Iris pigment epithelial cell (primary cell): ENCODE measurements at regions not wholly inside any gene's neighbourhood (a gene's known extent, or its start where the extent isn't known, plus 50 kb on each side); places are given as distances from the start of the nearest gene placed in this dataset.
"Not testable (repeated sequence)": the region's sequence is repeated elsewhere in the genome, so short reads cannot be mapped to it uniquely, and the experiment has no call there.

ENCODE experiments used
- DNase-seq: peaks from one replicate; pipeline ENCODE4 v3.0.0-alpha.2; 2011; ENCODE audit warnings: low read depth

- no peak for DNase-seq
These were observed 195.8 kb downstream of the MATN1 start for GRCh38 chr1:30527511-30528140.

- no peak for DNase-seq
These were observed 196.6 kb downstream of the MATN1 start for GRCh38 chr1:30526652-30527345.

- DNase-seq, result peak; percentile 64
These were observed 197.3 kb downstream of the MATN1 start for GRCh38 chr1:30525971-30526651.

GRCh38 chr1:30525631-30525970 lies 197.8 kb downstream of the MATN1 start:
- no peak for DNase-seq

- DNase-seq, result no peak
These were observed 198.4 kb downstream of the MATN1 start for GRCh38 chr1:30524840-30525617.

- DNase-seq, result not testable (repeated sequence)
These were observed 199.3 kb downstream of the MATN1 start for GRCh38 chr1:30524025-30524555.

GRCh38 chr1:30523055-30524020 lies 200.0 kb downstream of the MATN1 start:
- DNase-seq, result peak; percentile 34

- DNase-seq, result no peak
These were observed 201.1 kb downstream of the MATN1 start for GRCh38 chr1:30522031-30523004.

- no peak for DNase-seq
These were observed 202.0 kb downstream of the MATN1 start for GRCh38 chr1:30521261-30521865.

GRCh38 chr1:30520476-30520875 lies 202.9 kb downstream of the MATN1 start:
- DNase-seq, result no peak

GRCh38 chr1:30519201-30519763 lies 204.1 kb downstream of the MATN1 start:
- DNase-seq, result no peak

GRCh38 chr1:30518696-30519095 lies 204.7 kb downstream of the MATN1 start:
- no peak for DNase-seq

GRCh38 chr1:30518186-30518585 lies 205.2 kb downstream of the MATN1 start:
- DNase-seq, result no peak

- DNase-seq, result not testable (repeated sequence)
These were observed 205.7 kb downstream of the MATN1 start for GRCh38 chr1:30517666-30518065.

GRCh38 chr1:30517241-30517640 lies 206.1 kb downstream of the MATN1 start:
- not testable (repeated sequence) for DNase-seq

- no peak for DNase-seq
These were observed 206.9 kb downstream of the MATN1 start for GRCh38 chr1:30516485-30516858.

GRCh38 chr1:30515755-30516484 lies 207.5 kb downstream of the MATN1 start:
- no peak for DNase-seq

- no peak for DNase-seq
These were observed 208.4 kb downstream of the MATN1 start for GRCh38 chr1:30514945-30515344.
